ENCODE measurements at regions not wholly inside any gene's neighbourhood (a gene's known extent, or its start where the extent isn't known, plus 50 kb on each side); places are given as distances from the start of the nearest gene placed in this dataset.
"Not testable (repeated sequence)": the region's sequence is repeated elsewhere in the genome, so short reads cannot be mapped to it uniquely, and the experiment has no call there.

GRCh38 chr12:126247936-126248335, 1182.7 kb downstream of the AACS start:
- DNase-seq (ENCODE audit: low spot score) = no peak

GRCh38 chr12:126248871-126249403, 1183.7 kb downstream of the AACS start:
- no peak for DNase-seq (ENCODE audit: low spot score)

- no peak for DNase-seq (ENCODE audit: low spot score)
These were observed 1193.0 kb downstream of the AACS start for GRCh38 chr12:126258190-126258589.

- DNase-seq (ENCODE audit: low spot score) = no peak
These were observed 1197.6 kb downstream of the AACS start for GRCh38 chr12:126262829-126263228.

- DNase-seq (ENCODE audit: low spot score) = no peak
These were observed 1203.0 kb downstream of the AACS start for GRCh38 chr12:126268222-126268621.

GRCh38 chr12:126271159-126271558, 1205.9 kb downstream of the AACS start:
- DNase-seq (ENCODE audit: low spot score) = no peak

GRCh38 chr12:126282691-126283090, 1217.5 kb downstream of the AACS start:
- DNase-seq (ENCODE audit: low spot score) = no peak

- DNase-seq (ENCODE audit: low spot score) = no peak
These were observed 1221.0 kb downstream of the AACS start for GRCh38 chr12:126286203-126286602.

GRCh38 chr12:126290456-126290855, 1225.2 kb downstream of the AACS start:
- DNase-seq (ENCODE audit: low spot score) = no peak

GRCh38 chr12:126291987-126292386, 1226.8 kb downstream of the AACS start:
- DNase-seq (ENCODE audit: low spot score) = not testable (repeated sequence)

- no peak for DNase-seq (ENCODE audit: low spot score)
These were observed 1230.4 kb downstream of the AACS start for GRCh38 chr12:126295652-126296051.

- no peak for DNase-seq (ENCODE audit: low spot score)
These were observed 1244.0 kb downstream of the AACS start for GRCh38 chr12:126309278-126309677.

- no peak for DNase-seq (ENCODE audit: low spot score)
These were observed 1247.2 kb downstream of the AACS start for GRCh38 chr12:126312457-126312856.

GRCh38 chr12:126316411-126316810, 1251.2 kb downstream of the AACS start:
- no peak for DNase-seq (ENCODE audit: low spot score)

GRCh38 chr12:126337556-126338441, 1272.6 kb downstream of the AACS start:
- DNase-seq (ENCODE audit: low spot score) = no peak

- no peak for DNase-seq (ENCODE audit: low spot score)
These were observed 1277.6 kb downstream of the AACS start for GRCh38 chr12:126342866-126343265.

GRCh38 chr12:126343321-126343720, 1278.1 kb downstream of the AACS start:
- DNase-seq (ENCODE audit: low spot score) = no peak

GRCh38 chr12:126346087-126346486, 1280.9 kb downstream of the AACS start:
- DNase-seq (ENCODE audit: low spot score) = no peak

- no peak for DNase-seq (ENCODE audit: low spot score)
These were observed 1282.2 kb downstream of the AACS start for GRCh38 chr12:126347421-126347820.

GRCh38 chr12:126349383-126349782, 1284.1 kb downstream of the AACS start:
- no peak for DNase-seq (ENCODE audit: low spot score)

GRCh38 chr12:126353604-126354003, 1288.4 kb downstream of the AACS start:
- no peak for DNase-seq (ENCODE audit: low spot score)

- no peak for DNase-seq (ENCODE audit: low spot score)
These were observed 1289.4 kb downstream of the AACS start for GRCh38 chr12:126354633-126355032.

GRCh38 chr12:126355346-126355745, 1290.1 kb downstream of the AACS start:
- DNase-seq (ENCODE audit: low spot score) = no peak

All from HT-29 (cell line).